Thyroid gland (tissue), 4 donors: ENCODE measurements at regions not wholly inside any gene's neighbourhood (a gene's known extent, or its start where the extent isn't known, plus 50 kb on each side); places are given as distances from the start of the nearest gene placed in this dataset.

Experiments
- DNase-seq, 2 donors: peaks; one replicate each; pipeline ENCODE4 v3.0.0-alpha.2; 2019
- H3K27ac ChIP-seq, 3 donors: fragments of 200-600 bp; sonication (generic); 1 replicate in 2 of 3; 2 replicates in 1 of 3; pipeline ENCODE4 v1.5.1; 2016 to 2019; ENCODE audit warnings: mild to moderate bottlenecking in 1 of 3, moderate library complexity in 1 of 3
- H3K27me3 ChIP-seq: fragments of 200-600 bp; sonication (generic); one replicate; pipeline ENCODE4 v1.5.1; 2019
- H3K36me3 ChIP-seq, 2 donors: fragments of 200-600 bp; sonication (generic); one replicate each; pipeline ENCODE4 v1.5.1; 2016 to 2019
- H3K4me1 ChIP-seq, 2 donors: fragments of 200-600 bp; sonication (generic); one replicate each; pipeline ENCODE4 v1.5.1; 2017 to 2019
- H3K4me3 ChIP-seq, 3 donors: fragments of 200-600 bp; sonication (generic); replicated peaks in 1 of 3; 1 replicate in 2 of 3; 2 replicates in 1 of 3; pipeline ENCODE4 v1.5.1; 2016; ENCODE audit warnings: mild to moderate bottlenecking in 1 of 3
- H3K9me3 ChIP-seq: fragments of 200-600 bp; sonication (generic); one replicate; pipeline ENCODE4 v1.5.1; 2017
- CTCF ChIP-seq, 6 experiments: fragments of 200-600 bp in 3 of 6; fragments of 450-650 bp in 3 of 6; sonication (generic) in 3 of 6; IDR thresholded peaks; one replicate each; pipeline ENCODE4 v1.5.1; 2016 to 2019; ENCODE audit warnings: antibody characterized with exemption in 6 of 6, mild to moderate bottlenecking in 2 of 6, inconsistent platforms in 1 of 6, moderate library complexity in 1 of 6
- POLR2A ChIP-seq, 2 donors: fragments of 450-650 bp; IDR thresholded peaks; one replicate each; pipeline ENCODE4 v1.6.1; 2017; ENCODE audit warnings: antibody characterized with exemption in 2 of 2, mild to moderate bottlenecking in 2 of 2, moderate library complexity in 1 of 2
- WGBS, 2 donors: methylation state at CpG; one replicate each; pipeline ENCODE4 v1.1.5; 2017; 5-methylcytosine and 5-hydroxymethylcytosine counted together
- intact Hi-C: fragments of 100-400 bp; cut with DNase I; formaldehyde crosslinking; loops from one replicate; pipeline ENCODE4 v1.15.1; 2023

- no peak overlapping the region for H3K4me3 ChIP-seq
- intact Hi-C loops = no loop called here
These were observed 451.3 kb upstream of the AGTR1 start for GRCh38 chr3:148246291-148246923.

GRCh38 chr3:148253713-148254112, 444.0 kb upstream of the AGTR1 start:
- H3K27me3 ChIP-seq = no peaks in the 10 kb centered on the region
- WGBS, 2 donors = 92 to 95% methylated on average over 2 of the region's 2 CpGs
- H3K9me3 ChIP-seq = no peaks in the 10 kb centered on the region
- intact Hi-C loops = no loop called here
- TF ChIP-seq CTCF (IDR thresholded peaks at IDR 0.05) (no peak), POLR2A (IDR thresholded peaks at IDR 0.05) (no peak)
- H3K4me1 ChIP-seq = no peaks in the 10 kb centered on the region
- H3K4me3 ChIP-seq = no peak overlapping the region
- DNase-seq = no peak
- no peaks in the 10 kb centered on the region for H3K36me3 ChIP-seq
- H3K27ac ChIP-seq = no peak overlapping the region

More at GRCh38 chr3:148246291-148246923, 451.3 kb upstream of the AGTR1 start:
- no peaks in the 10 kb centered on the region for H3K9me3 ChIP-seq
- no peaks in the 10 kb centered on the region for H3K4me1 ChIP-seq
- TF ChIP-seq POLR2A (IDR thresholded peaks at IDR 0.05) (no peak), CTCF (IDR thresholded peaks at IDR 0.05) (no peak)
- H3K36me3 ChIP-seq = no peaks in the 10 kb centered on the region
- H3K27ac ChIP-seq = no peak overlapping the region
- 44 to 46% methylated on average over 3 of the region's 3 CpGs for WGBS, 2 donors
- no peaks in the 10 kb centered on the region for H3K27me3 ChIP-seq
- DNase-seq = no peak

- intact Hi-C loops = no loop called here
- H3K9me3 ChIP-seq = no peaks in the 10 kb centered on the region
- no peak for DNase-seq
- WGBS, 2 donors = 80 to 85% methylated on average over 2 of the region's 2 CpGs
- H3K4me1 ChIP-seq = no peaks in the 10 kb centered on the region
- no peak overlapping the region for H3K27ac ChIP-seq
- H3K27me3 ChIP-seq = no peaks in the 10 kb centered on the region
- no peaks in the 10 kb centered on the region for H3K36me3 ChIP-seq
- no peak overlapping the region for H3K4me3 ChIP-seq
- no peak for TF ChIP-seq POLR2A (IDR thresholded peaks at IDR 0.05)
- no peak for TF ChIP-seq CTCF (IDR thresholded peaks at IDR 0.05)
These were observed 443.3 kb upstream of the AGTR1 start for GRCh38 chr3:148254402-148254801.

- H3K27me3 ChIP-seq = no peaks in the 10 kb centered on the region
- intact Hi-C loops = no loop called here
- no peak for DNase-seq
- no peaks in the 10 kb centered on the region for H3K4me1 ChIP-seq
- no peaks in the 10 kb centered on the region for H3K9me3 ChIP-seq
- no peak for TF ChIP-seq CTCF (IDR thresholded peaks at IDR 0.05)
- TF ChIP-seq POLR2A (IDR thresholded peaks at IDR 0.05) = no peak
- no peak overlapping the region for H3K4me3 ChIP-seq
- no peaks in the 10 kb centered on the region for H3K36me3 ChIP-seq
- no peak overlapping the region for H3K27ac ChIP-seq
- WGBS, 2 donors = 69 to 73% methylated on average over 6 of the region's 6 CpGs
These were observed 441.4 kb upstream of the AGTR1 start for GRCh38 chr3:148255981-148256969.

GRCh38 chr3:148262980-148263379, 434.7 kb upstream of the AGTR1 start:
- H3K27me3 ChIP-seq = no peaks in the 10 kb centered on the region
- H3K4me1 ChIP-seq = no peaks in the 10 kb centered on the region
- no peaks in the 10 kb centered on the region for H3K36me3 ChIP-seq
- no peak for DNase-seq
- H3K4me3 ChIP-seq = no peak overlapping the region
- no peaks in the 10 kb centered on the region for H3K9me3 ChIP-seq
- no peak for TF ChIP-seq CTCF (IDR thresholded peaks at IDR 0.05)
- no peak for TF ChIP-seq POLR2A (IDR thresholded peaks at IDR 0.05)
- intact Hi-C loops = no loop called here
- no peak overlapping the region for H3K27ac ChIP-seq
